ENCODE measurements at regions not wholly inside any gene's neighbourhood (a gene's known extent, or its start where the extent isn't known, plus 50 kb on each side); places are given as distances from the start of the nearest gene placed in this dataset.

GRCh38 chr21:41000838-41001237, 153.9 kb upstream of the DSCAM start:
- Histone ChIP-seq H3K9me2 (replicated peaks; ENCODE audit: low read length) (no peaks in the 10 kb centered on the region), H3K27me3 (ENCODE audit: low read length) (no peaks in the 10 kb centered on the region), H3K79me2 (ENCODE audit: low read length) (no peaks in the 10 kb centered on the region), H3K4me2 (ENCODE audit: low read length) (no peak overlapping the region), H3K4me3 (ENCODE audit: low read length) (no peak overlapping the region), H3K27ac (ENCODE audit: low read length) (no peak overlapping the region), H3F3A (ENCODE audit: low read length, unreplicated experiment) (no peaks in the 10 kb centered on the region), H2AFZ (ENCODE audit: low read length) (no peak overlapping the region), H4K20me1 (ENCODE audit: low read length) (no peaks in the 10 kb centered on the region), H3K9me3 (ENCODE audit: low read length) (0 out of 2 replicates have a peak, but pooled peaks cover 13% of the 10 kb centered on the region), H3K4me1 (ENCODE audit: insufficient read depth, low read length) (no peaks in the 10 kb centered on the region), H3K36me3 (ENCODE audit: low read depth, low read length) (no peaks in the 10 kb centered on the region), H3K9ac (ENCODE audit: low read length) (no peak overlapping the region)
- ATAC-seq, result no peak
- ChIA-PET POLR2A (ENCODE audit: unreplicated experiment) (no interaction called here), CTCF (no interaction called here)
- BruUV-seq (replicated peaks), result no TSS peak
- intact Hi-C loops (cut with micrococcal nuclease), result no loop called here
- TF ChIP-seq EZH2phosphoT487 (IDR thresholded peaks at IDR 0.05; ENCODE audit: borderline replicate concordance, low read length) (no peak), EZH2 (IDR thresholded peaks at IDR 0.05; ENCODE audit: low read length, unreplicated experiment) (no peak)
- TF ChIP-seq, protein P1, sequence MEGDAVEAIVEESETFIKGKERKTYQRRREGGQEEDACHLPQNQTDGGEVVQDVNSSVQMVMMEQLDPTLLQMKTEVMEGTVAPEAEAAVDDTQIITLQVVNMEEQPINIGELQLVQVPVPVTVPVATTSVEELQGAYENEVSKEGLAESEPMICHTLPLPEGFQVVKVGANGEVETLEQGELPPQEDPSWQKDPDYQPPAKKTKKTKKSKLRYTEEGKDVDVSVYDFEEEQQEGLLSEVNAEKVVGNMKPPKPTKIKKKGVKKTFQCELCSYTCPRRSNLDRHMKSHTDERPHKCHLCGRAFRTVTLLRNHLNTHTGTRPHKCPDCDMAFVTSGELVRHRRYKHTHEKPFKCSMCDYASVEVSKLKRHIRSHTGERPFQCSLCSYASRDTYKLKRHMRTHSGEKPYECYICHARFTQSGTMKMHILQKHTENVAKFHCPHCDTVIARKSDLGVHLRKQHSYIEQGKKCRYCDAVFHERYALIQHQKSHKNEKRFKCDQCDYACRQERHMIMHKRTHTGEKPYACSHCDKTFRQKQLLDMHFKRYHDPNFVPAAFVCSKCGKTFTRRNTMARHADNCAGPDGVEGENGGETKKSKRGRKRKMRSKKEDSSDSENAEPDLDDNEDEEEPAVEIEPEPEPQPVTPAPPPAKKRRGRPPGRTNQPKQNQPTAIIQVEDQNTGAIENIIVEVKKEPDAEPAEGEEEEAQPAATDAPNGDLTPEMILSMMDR (conservative IDR thresholded peaks at IDR 0.05; ENCODE audit: low read depth, low read length), result no peak
- no peak for DNase-seq

- H3K4me1 ChIP-seq (ENCODE audit: insufficient read depth, low read length), result no peaks in the 10 kb centered on the region
- ChIA-PET CTCF (no interaction called here), POLR2A (ENCODE audit: unreplicated experiment) (no interaction called here)
- no peaks in the 10 kb centered on the region for H3K27me3 ChIP-seq (ENCODE audit: low read length)
- BruUV-seq (replicated peaks), result no TSS peak
- H3K4me3 ChIP-seq (ENCODE audit: low read length), result no peak overlapping the region
- intact Hi-C loops (cut with micrococcal nuclease), result no loop called here
- DNase-seq (no peak), ATAC-seq (no peak)
- H3K9me2 ChIP-seq (replicated peaks; ENCODE audit: low read length), result no peaks in the 10 kb centered on the region
- H3K4me2 ChIP-seq (ENCODE audit: low read length), result no peak overlapping the region
- TF ChIP-seq EZH2phosphoT487 (IDR thresholded peaks at IDR 0.05; ENCODE audit: borderline replicate concordance, low read length) (no peak), EZH2 (IDR thresholded peaks at IDR 0.05; ENCODE audit: low read length, unreplicated experiment) (no peak)
- TF ChIP-seq, protein P1 (conservative IDR thresholded peaks at IDR 0.05; ENCODE audit: low read depth, low read length), result no peak
- no peak overlapping the region for H3K9ac ChIP-seq (ENCODE audit: low read length)
- H3K27ac ChIP-seq (ENCODE audit: low read length), result no peak overlapping the region
- H2AFZ ChIP-seq (ENCODE audit: low read length), result no peak overlapping the region
- no peaks in the 10 kb centered on the region for H3K36me3 ChIP-seq (ENCODE audit: low read depth, low read length)
- H3F3A ChIP-seq (ENCODE audit: low read length, unreplicated experiment), result no peaks in the 10 kb centered on the region
- no peaks in the 10 kb centered on the region for H3K9me3 ChIP-seq (ENCODE audit: low read length)
- no peaks in the 10 kb centered on the region for H4K20me1 ChIP-seq (ENCODE audit: low read length)
- no peaks in the 10 kb centered on the region for H3K79me2 ChIP-seq (ENCODE audit: low read length)
Measured at GRCh38 chr21:41006636-41007035, 159.7 kb upstream of the DSCAM start.

DNA sequence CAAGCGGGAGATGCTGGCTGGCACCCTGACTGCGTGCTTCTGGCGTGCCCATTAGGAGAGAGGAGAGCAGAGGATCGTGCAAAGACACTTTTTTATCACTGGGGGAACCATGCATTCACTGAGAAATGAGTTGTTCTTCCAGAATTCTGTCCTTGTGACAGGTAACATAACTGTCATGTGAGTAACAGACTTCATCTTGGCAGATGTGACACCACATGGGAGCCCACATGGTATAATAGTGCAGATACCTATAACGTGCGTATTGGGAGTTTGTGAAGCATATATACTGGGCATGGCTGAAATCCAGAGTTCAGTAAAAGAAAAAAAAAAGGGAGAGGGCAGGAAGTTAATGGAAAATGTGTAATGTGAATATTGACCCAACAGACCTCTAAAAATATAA, 159.6 kb upstream of the BACE2 start:
- Histone ChIP-seq H3K27ac (ENCODE audit: low read length) (no peak overlapping the region), H3F3A (ENCODE audit: low read length, unreplicated experiment) (no peaks in the 10 kb centered on the region), H3K9me3 (ENCODE audit: low read length) (no peaks in the 10 kb centered on the region), H3K9me2 (replicated peaks; ENCODE audit: low read length) (no peaks in the 10 kb centered on the region), H3K36me3 (ENCODE audit: low read depth, low read length) (no peaks in the 10 kb centered on the region), H3K4me2 (ENCODE audit: low read length) (no peak overlapping the region), H3K27me3 (ENCODE audit: low read length) (no peaks in the 10 kb centered on the region), H3K4me3 (ENCODE audit: low read length) (no peak overlapping the region), H3K79me2 (ENCODE audit: low read length) (no peaks in the 10 kb centered on the region), H3K9ac (ENCODE audit: low read length) (no peak overlapping the region), H3K4me1 (ENCODE audit: insufficient read depth, low read length) (no peaks in the 10 kb centered on the region), H2AFZ (ENCODE audit: low read length) (no peak overlapping the region), H4K20me1 (ENCODE audit: low read length) (no peaks in the 10 kb centered on the region)
- CTCF ChIA-PET, result no interaction called here
- intact Hi-C loops (cut with micrococcal nuclease), result no loop called here
- BruUV-seq (replicated peaks), result no TSS peak
- TF ChIP-seq EZH2 (IDR thresholded peaks at IDR 0.05; ENCODE audit: low read length, unreplicated experiment) (no peak), EZH2phosphoT487 (IDR thresholded peaks at IDR 0.05; ENCODE audit: borderline replicate concordance, low read length) (no peak)
- TF ChIP-seq, protein P1 (conservative IDR thresholded peaks at IDR 0.05; ENCODE audit: low read depth, low read length), result no peak
- POLR2A ChIA-PET (ENCODE audit: unreplicated experiment), result no interaction called here
- no peak for ATAC-seq
- no peak for DNase-seq

Data from PC-3 (cell line).